GM12878 (cell line): ENCODE measurements at regions not wholly inside any gene's neighbourhood (a gene's known extent, or its start where the extent isn't known, plus 50 kb on each side); places are given as distances from the start of the nearest gene placed in this dataset.
A peak's percentile ranks its signal among the peaks of the same experiment; 100 is the strongest.

Experiments used
- BCLAF1 ChIP-seq: fragments of 450-650 bp; IDR thresholded peaks from 2 replicates; pipeline ENCODE4 v1.6.1; 2017; ENCODE audit warnings: antibody characterized with exemption, mild to moderate bottlenecking, moderate library complexity
- CEBPB ChIP-seq, 2 experiments: fragments of 150-350 bp in 1 of 2; IDR thresholded peaks; 2 replicates each; pipeline ENCODE4 v1.6.1; 2012 to 2014; ENCODE audit warnings: low read depth in 2 of 2, low read length in 2 of 2, borderline replicate concordance in 1 of 2, inconsistent platforms in 1 of 2
- CHD1 ChIP-seq: IDR thresholded peaks from 2 replicates; pipeline ENCODE4 v1.6.1; 2012; ENCODE audit warnings: low read depth, low read length, improper control_type of control experiment
- CREM ChIP-seq: IDR thresholded peaks from 2 replicates; pipeline ENCODE4 v1.6.1; 2014; ENCODE audit warnings: antibody characterized with exemption, low read depth
- DPF2 ChIP-seq: fragments of 450-650 bp; IDR thresholded peaks from 2 replicates; pipeline ENCODE4 v1.6.1; 2017; ENCODE audit warnings: mild to moderate bottlenecking
- ELK1 ChIP-seq: IDR thresholded peaks from 2 replicates; pipeline ENCODE4 v1.6.1; 2012; ENCODE audit warnings: low read depth, low read length, improper control_type of control experiment
- ETV6 ChIP-seq, 2 experiments: fragments of 450-650 bp in 1 of 2; IDR thresholded peaks in 1 of 2; conservative IDR thresholded peaks in 1 of 2; 2 replicates each; pipeline ENCODE4 v1.6.1; 2014; ENCODE audit warnings: antibody characterized with exemption in 1 of 2, borderline replicate concordance in 1 of 2, low read depth in 1 of 2, mild to moderate bottlenecking in 1 of 2, moderate library complexity in 1 of 2
- EZH2 ChIP-seq: IDR thresholded peaks from 2 replicates; pipeline ENCODE4 v1.6.1; 2012; ENCODE audit warnings: low read depth, mild to moderate bottlenecking, control low read depth, inconsistent platforms, low read length, borderline replicate concordance; ENCODE audit not compliant: control insufficient read depth
- FOXK2 ChIP-seq: fragments of 450-650 bp; IDR thresholded peaks from 2 replicates; pipeline ENCODE4 v1.6.1; 2017; ENCODE audit warnings: mild to moderate bottlenecking, moderate library complexity
- FOXM1 ChIP-seq: IDR thresholded peaks from 2 replicates; pipeline ENCODE4 v1.6.1; 2012; ENCODE audit warnings: low read depth, mild to moderate bottlenecking, inconsistent platforms, low read length, moderate library complexity
- IKZF1 ChIP-seq: fragments of 450-650 bp; conservative IDR thresholded peaks from 2 replicates; pipeline ENCODE4 v1.6.1; 2017; ENCODE audit warnings: antibody characterized with exemption, mild to moderate bottlenecking
- KDM1A ChIP-seq: fragments of 200-600 bp; sonication (generic); IDR thresholded peaks from 2 replicates; pipeline ENCODE4 v1.6.1; 2016; ENCODE audit warnings: borderline replicate concordance
- MAX ChIP-seq: IDR thresholded peaks from 2 replicates; pipeline ENCODE4 v1.6.1; 2012; ENCODE audit warnings: low read depth, low read length, improper control_type of control experiment
- NFXL1 ChIP-seq: fragments of 450-650 bp; IDR thresholded peaks from 2 replicates; pipeline ENCODE4 v1.6.1; 2017; ENCODE audit warnings: antibody characterized with exemption, mild to moderate bottlenecking, borderline replicate concordance
- NFYB ChIP-seq: IDR thresholded peaks from 2 replicates; pipeline ENCODE4 v1.6.1; 2011; ENCODE audit warnings: low read depth, mild to moderate bottlenecking, low read length, improper control_type of control experiment, moderate library complexity; ENCODE audit not compliant: insufficient read depth
- PML ChIP-seq: IDR thresholded peaks from 2 replicates; pipeline ENCODE4 v1.6.1; 2012; ENCODE audit warnings: low read length, inconsistent platforms
- SMAD1 ChIP-seq: fragments of 450-650 bp; IDR thresholded peaks from 2 replicates; pipeline ENCODE4 v1.6.1; 2018; ENCODE audit warnings: mild to moderate bottlenecking, low read depth; ENCODE audit not compliant: partially characterized antibody
- SMARCA5 ChIP-seq: fragments of 450-650 bp; IDR thresholded peaks from 2 replicates; pipeline ENCODE4 v1.6.1; 2017; ENCODE audit warnings: mild to moderate bottlenecking
- SUZ12 ChIP-seq: fragments of 200-600 bp; sonication (generic); IDR thresholded peaks from one replicate; pipeline ENCODE4 v1.6.1; 2018; ENCODE audit warnings: antibody characterized with exemption, mild to moderate bottlenecking; ENCODE audit not compliant: unreplicated experiment
- TBL1XR1 ChIP-seq: IDR thresholded peaks from 2 replicates; pipeline ENCODE4 v1.6.1; 2012; ENCODE audit warnings: low read depth, low read length, improper control_type of control experiment
- YY1 ChIP-seq: IDR thresholded peaks from 2 replicates; pipeline ENCODE4 v1.6.1; 2011; ENCODE audit warnings: low read depth, mild to moderate bottlenecking, low read length
- ZBTB11 ChIP-seq: fragments of 450-650 bp; formaldehyde crosslinking; IDR thresholded peaks from 2 replicates; pipeline ENCODE4 v1.5.0; 2022; ENCODE audit warnings: mild to moderate bottlenecking, missing genetic modification characterization
- ZNF274 ChIP-seq: IDR thresholded peaks from one replicate; pipeline ENCODE4 v1.8.0; 2011; ENCODE audit not compliant: insufficient read length, insufficient read depth
- ZNF622 ChIP-seq: fragments of 450-650 bp; IDR thresholded peaks from 2 replicates; pipeline ENCODE4 v1.6.1; 2017; ENCODE audit warnings: mild to moderate bottlenecking, inconsistent platforms

- TF ChIP-seq ZBTB11 (CRISPR knock-in tag) (no peak), TBL1XR1 (no peak), YY1 (no peak), FOXM1 (no peak), FOXK2 (no peak), EZH2 (no peak), SMAD1 (no peak), SUZ12 (no peak), CEBPB (IDR thresholded peaks at IDR 0.05; ENCODE audit: borderline replicate concordance in 1 of 2, low read depth in 2 of 2, low read length in 2 of 2) (no peak), IKZF1 (0 out of 2 replicates have a peak, but pooled peaks have one; percentile 15), CREM (no peak), CHD1 (no peak), MAX (no peak), NFYB (no peak), ZNF622 (no peak), DPF2 (no peak), KDM1A (no peak), PML (no peak), SMARCA5 (no peak), NFXL1 (no peak), ETV6 (conservative IDR thresholded peaks at IDR 0.05 in 1 of 2, IDR thresholded peaks at IDR 0.05 in 1 of 2; ENCODE audit: borderline replicate concordance in 1 of 2, low read depth in 1 of 2) (no peak), BCLAF1 (no peak), ELK1 (no peak), ZNF274 (no peak)
Observed at GRCh38 chr11:130806746-130807145, 109.5 kb downstream of the SNX19 start (continued).
